VCaP (cell line): ENCODE measurements at regions not wholly inside any gene's neighbourhood (a gene's known extent, or its start where the extent isn't known, plus 50 kb on each side); places are given as distances from the start of the nearest gene placed in this dataset.

ENCODE experiments used
- H3K27ac ChIP-seq: fragments of 450-650 bp; 2 replicates; pipeline ENCODE4 v1.5.1; 2017
- CTCF ChIP-seq: fragments of 450-650 bp; conservative IDR thresholded peaks from 2 replicates; pipeline ENCODE4 v1.5.1; 2017; ENCODE audit warnings: mild to moderate bottlenecking, moderate library complexity

GRCh38 chr1:29444782-29445729 lies 208.7 kb downstream of the PTPRU start:
- H3K27ac ChIP-seq: no peak overlapping the region
- TF ChIP-seq CTCF: no peak

DNA sequence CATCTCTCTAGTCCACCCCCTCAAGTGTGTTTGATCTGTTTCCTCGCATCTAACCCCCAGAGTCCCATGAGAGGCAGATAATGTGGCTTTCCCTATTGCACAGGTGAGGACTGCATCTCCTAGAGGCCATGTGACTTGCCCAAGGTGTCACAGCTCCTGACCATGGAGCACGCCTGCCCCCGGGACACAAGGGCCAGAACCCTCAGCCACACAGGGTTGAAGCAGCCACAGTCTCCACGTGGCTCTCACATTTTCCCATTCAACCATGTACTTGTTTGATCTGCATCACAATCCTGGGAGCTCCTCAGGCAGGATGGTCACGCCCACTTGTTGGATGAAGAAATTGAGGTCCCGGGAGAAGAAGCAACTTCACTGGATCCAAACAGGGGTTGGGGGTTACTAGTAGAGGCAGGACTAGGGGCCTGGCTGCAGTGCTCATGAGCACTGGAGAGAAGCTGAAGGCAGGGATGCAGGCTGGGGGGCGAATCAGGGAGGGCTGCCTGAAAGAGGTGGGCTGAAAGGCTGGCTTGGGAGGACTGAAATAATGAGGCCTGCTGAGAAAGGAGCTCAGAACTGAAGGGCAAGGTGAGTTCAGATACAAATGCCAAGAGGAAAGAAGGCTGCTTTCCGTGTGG lies 207.9 kb downstream of the PTPRU start:
- no peak overlapping the region for H3K27ac ChIP-seq
- no peak for TF ChIP-seq CTCF

DNA sequence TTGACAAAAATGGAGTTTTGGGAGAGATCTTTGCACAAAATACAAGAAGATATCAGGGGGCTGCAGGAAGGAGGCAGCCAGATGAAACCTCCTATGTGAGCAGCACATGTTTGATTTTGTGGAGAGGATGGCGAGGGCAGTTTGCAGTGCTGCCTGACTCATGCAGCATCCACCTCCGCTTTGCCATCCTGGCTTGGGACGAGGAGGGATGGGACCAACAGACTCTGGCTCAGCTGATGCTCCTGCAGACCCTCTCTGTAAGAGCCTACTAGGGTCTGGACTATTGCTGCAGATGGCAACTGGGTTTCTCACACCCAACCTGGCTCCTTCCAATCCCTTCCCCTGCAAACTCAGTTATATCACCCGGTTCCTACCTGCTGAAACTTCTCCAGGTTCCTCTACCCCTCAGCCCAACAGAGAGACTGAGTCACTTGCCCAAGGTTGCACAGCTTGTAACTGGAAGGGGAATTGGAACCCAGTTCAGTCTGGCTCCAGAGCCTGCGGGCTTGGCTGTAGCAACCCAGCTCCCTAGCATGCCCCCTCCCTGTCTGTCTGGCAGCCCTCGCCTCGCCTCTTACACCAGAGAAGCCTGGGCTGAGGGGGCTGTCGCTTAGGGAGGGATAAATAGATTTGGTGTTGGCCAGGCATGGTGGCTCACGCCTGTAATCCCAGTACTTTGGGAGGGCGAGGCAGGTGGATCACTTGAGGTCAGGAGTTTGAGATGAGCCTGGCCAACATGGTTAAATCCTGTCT lies 205.8 kb downstream of the PTPRU start:
- no peak for TF ChIP-seq CTCF
- H3K27ac ChIP-seq: no peak overlapping the region

GRCh38 chr1:29439615-29440014 lies 203.3 kb downstream of the PTPRU start:
- TF ChIP-seq CTCF: no peak
- H3K27ac ChIP-seq: no peak overlapping the region

GRCh38 chr1:29438991-29439390 lies 202.7 kb downstream of the PTPRU start:
- no peak overlapping the region for H3K27ac ChIP-seq
- no peak for TF ChIP-seq CTCF

GRCh38 chr1:29437946-29438345 lies 201.6 kb downstream of the PTPRU start:
- H3K27ac ChIP-seq: no peak overlapping the region
- no peak for TF ChIP-seq CTCF

GRCh38 chr1:29436181-29436785 lies 200.0 kb downstream of the PTPRU start:
- H3K27ac ChIP-seq: no peak overlapping the region
- TF ChIP-seq CTCF: no peak
